DMS53 treated with DMSO at 0.1 percent for 48 hours (cell line): ENCODE measurements at regions not wholly inside any gene's neighbourhood (a gene's known extent, or its start where the extent isn't known, plus 50 kb on each side); places are given as distances from the start of the nearest gene placed in this dataset.

Source experiments
- DNase-seq: peaks from one replicate; lab custom pipeline; 2025; ENCODE audit not compliant: unreplicated experiment; lab: John Stamatoyannopoulos, UW

DNA sequence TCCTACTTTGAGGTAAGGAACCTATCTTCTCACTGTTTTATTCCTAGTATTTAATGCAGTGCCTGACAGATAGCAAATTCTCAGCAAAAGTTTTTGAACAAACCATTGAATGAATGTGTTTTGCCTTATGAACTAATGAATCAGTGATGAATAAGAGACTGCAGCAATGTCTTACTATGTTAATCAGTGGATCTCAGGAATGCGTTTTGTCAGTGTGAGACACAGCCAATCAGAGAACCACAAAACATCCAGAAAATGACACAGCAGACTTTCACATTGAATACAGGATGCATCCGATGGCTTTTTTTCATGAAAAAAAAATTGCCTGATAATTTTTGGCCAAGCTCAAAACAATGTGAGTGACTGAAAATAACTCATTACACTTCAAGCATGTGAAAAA lies 270.5 kb downstream of the BMP2 start:
- no peak for DNase-seq

DNA sequence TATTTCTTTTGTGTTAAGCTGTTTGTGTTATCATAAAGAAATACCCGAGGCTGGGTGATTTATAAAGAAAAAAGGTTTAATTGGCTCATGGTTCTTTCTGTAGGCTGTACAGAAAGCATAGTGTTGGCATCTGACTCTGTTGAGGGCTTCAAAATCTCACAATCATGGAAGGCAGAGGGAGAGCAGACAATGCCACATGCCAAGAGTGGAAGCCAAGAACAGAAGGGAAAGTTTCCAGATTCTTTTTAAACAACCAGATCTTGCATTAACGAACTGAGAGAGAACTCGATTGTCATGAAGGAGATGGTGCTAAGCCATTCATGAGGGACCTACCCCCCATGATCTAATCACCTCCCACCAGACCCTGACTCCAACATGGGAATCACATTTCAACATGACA lies 290.1 kb downstream of the BMP2 start:
- no peak for DNase-seq

DNA sequence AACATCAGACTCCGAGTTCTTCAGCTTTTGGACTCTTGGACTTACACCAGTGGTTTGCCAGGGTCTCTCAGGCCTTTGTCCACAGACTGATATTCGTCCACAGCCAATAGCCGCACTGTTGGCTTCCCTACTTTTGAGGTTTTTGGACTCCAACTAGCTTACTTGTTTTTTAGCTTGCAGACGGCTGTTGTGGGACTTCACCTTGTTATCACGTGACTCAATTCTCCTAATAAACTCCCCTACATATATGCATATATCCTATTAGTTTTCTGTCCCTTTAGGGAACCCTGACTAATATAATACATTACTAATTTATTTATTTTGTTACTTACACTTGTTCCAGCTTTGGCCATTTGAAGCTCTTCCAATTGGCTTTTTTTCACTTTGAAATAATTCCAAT lies 311.3 kb downstream of the BMP2 start:
- no peak for DNase-seq

DNA sequence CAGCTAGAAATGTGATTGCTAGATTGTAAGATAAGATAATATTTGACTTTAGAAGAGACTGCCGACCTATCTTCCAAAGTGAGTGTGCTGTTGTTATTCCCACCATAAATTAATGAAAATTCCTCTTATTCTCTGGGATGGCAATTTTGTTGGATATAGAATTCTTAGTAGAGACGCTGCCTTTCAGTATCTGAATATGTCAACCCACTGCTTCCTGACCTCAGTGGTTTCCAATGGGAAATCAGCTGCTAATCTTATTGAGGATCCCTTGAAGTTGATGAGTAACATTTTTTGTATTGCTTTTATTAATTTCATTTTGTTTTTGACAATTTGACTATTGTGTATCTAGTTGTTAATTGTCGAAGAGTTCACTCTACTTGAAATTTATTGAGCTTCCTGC lies 313.0 kb downstream of the BMP2 start:
- no peak for DNase-seq

DNA sequence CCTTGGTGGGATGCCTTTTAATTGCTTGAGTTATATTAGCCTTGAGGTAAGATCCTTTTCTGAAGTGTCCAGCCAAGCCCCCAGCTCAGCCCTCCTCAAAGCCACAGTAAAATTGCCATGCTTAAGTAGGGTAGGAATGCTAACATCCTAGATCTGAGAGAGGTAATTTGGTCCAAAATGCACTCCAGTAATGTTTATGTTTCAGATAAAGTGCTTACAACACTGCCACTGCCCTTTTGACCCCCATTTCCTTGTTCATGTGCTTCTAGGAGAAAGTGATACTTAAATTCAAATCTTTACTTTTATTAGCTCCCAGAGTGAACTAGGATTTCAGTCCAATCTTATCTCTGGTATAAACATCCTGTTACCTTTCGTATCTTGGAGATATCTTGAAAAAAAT lies 318.0 kb downstream of the BMP2 start:
- no peak for DNase-seq

DNA sequence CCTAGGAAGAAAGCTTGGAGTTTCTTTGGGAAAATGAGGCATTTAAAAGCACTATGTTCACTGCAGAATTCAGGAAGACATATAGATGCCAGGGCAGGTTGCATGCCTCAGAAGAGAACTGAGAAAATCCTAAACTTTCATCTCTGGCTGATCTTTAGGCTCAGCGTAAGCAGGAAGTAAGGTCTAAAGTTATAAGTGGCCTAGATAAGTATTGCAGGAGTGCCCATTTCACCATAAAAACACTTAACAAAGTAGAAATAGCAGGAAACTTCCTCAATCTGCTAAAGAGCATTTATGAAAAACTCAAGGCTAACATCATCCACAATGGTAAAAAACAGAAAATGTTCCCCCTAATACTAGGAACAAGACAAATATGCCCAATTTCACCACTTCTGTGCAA lies 320.3 kb downstream of the BMP2 start:
- DNase-seq: no peak

DNA sequence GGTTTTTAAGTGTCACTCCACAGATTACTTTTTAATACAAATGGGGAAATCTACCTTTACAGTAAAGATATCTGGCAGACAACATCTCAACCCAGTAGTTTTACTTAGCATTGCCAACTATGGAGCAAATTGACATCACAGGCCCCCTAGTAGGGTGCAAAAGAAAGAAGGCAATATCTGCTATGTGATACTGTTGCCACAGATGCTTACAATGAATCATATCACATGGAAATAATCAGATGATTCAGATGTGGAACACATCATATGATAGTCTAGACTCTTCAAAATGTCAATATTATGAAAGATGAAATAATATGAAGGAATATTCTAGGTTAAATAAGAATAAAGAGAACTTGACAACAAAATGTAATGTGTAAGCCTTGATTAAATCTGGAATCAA lies 322.5 kb downstream of the BMP2 start:
- DNase-seq: no peak

DNA sequence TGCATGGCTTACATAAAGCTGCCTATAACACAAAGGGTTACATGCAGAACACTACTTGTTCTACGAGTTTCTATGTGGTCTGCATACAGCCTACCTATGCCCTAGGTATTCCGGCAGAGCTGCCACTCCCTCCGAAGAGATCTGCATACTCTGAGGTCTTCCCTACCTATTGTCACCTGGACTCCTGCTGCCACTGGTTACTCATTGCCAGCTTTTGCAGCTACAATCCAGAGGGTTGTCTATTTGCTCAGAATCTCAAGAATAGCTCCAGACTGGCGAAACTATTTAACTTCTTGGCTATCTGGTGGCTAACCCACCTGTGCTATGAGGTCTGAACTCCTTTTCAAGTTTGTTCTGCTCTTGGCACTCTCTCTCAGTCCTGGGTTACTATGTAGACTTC lies 323.3 kb downstream of the BMP2 start:
- DNase-seq: peak; percentile 51

DNA sequence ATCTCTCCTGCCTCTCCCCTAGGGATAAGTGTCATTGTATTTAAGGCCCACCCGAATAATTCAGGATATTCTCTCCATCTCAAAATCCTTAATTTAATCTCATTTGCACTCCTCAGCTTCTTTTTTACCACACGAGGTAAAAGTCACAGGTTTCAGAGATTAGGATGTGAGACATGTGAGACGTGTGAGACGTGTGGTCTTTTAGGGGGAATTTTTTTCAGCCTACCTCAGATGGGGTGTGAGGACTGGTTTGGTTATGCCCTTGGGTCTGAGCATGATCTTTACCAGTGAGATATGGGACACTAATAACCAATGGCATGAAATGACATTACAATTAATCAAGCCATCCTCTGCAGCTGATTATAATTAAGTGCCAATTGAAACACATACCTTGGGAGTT lies 324.2 kb downstream of the BMP2 start:
- DNase-seq: no peak

DNA sequence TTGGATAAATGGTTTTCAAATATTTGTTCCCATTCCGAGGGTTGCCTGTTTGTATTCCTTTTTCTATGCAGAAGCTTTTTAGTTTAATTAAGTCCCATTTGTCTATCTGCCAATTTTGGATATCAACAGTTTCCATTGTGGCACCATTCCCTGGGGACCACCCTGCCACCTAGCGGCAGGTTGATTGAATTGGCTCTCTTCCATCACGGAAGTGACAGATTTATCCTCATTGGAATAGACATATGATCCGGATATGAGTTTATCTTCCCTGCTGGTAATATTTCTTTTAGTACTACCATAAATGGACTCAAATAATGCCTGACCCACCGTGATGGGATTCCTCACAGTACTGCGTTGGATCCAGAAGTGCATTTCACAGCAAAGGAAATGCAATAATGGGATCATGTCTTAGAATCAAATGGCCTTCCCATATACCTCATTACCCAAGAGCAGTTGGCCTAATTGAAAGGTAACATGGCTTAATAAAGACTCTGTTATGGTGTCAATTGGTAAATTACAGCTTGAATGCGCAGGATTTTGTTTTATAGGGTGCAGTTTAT lies 327.0 kb downstream of the BMP2 start:
- peak; percentile 60 for DNase-seq

DNA sequence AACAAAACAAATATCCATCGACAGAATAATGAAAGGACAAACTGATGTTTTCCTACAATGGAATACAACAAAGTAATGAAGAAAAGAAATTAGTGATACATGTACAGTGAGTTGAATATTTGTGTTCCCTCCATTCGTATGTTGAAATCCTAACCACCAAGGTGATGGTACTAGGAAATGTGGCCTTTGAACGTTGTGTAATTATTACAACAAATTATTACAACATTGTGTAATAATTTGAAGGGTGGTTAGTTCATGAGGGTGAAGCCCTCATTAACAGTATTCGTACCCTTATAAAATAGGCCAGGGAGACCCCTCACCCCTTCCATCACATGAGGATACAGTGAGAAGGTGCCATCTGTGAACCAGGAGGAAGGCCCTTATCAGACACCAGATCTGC lies 339.4 kb downstream of the BMP2 start:
- no peak for DNase-seq

DNA sequence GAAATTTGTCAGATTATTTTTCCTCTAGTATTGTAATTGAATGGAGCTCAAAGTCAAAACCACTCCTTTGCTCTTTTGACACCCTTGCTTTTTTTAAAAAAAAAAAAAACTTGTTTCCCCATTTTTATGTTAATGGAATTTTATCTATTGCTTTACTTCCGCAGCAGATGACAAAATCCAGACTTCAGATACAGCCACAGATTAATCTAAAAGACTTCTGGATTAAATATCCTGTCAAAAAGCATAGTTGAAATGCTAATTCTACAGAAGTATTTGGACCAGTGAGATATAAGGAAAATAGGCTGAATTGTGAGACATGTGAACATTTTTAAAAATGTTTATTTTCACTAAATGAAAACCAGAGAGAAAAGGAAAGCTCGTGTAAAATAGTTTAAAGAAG lies 341.4 kb downstream of the BMP2 start:
- no peak for DNase-seq

DNA sequence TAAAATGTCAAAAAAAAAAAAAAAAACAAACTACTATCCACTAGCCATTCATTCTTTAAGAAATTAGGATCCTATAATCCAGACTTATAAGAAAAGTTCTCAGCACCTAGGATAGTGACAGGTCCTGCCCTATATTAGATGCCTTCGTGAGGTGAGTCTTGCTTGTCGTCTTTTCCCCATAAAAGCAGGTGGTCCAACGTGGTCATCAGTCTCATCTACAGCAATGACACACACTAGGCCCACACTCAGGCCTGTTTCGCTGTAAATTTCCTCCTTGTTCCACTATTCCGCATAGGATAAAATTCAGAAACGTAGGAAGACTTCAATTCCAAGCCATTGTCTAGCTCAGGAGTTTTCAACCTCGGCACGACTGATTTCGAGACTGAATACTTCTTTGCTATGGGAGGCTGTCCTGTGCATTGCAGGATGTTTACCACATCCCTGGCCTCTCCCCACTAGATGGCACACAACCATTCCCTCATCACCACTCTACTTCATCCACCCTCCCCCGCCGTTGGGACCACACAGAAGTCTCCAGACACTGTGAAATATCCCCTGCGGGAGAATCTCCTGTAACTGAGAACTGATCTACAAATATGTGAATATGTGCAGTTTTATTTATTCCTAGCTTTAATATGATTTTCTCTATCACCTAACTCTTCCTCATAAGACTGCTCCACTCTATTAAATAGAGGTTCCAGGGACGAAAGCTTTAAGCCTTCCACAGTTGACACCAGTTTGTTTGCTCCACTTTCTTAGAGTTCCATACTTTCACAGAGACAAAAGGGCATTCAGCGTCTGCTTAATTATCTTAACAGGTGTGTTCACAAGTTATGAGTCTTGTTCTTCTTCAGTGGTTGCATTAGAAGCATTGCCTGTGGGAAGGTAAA lies 346.3 kb downstream of the BMP2 start:
- peak; percentile 39 for DNase-seq

DNA sequence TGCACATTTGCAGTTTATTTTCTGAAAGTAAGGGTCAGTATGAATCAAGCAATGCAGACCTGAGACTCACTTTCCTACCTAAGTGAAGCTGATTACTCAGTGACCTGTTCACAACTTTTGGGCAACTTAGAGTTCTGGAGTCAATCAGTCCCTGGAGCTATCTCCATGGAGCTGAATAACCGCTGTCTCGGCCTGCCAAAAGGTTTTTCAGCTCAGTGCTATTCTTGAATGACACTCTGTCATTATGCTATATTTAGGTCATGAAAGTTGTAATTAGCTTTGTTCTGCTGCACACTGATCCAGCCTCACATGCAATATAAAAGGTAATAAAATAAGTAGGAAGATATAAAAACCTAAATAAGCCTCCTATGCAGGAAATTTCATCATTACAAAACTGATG lies 356.0 kb downstream of the BMP2 start:
- DNase-seq: no peak

DNA sequence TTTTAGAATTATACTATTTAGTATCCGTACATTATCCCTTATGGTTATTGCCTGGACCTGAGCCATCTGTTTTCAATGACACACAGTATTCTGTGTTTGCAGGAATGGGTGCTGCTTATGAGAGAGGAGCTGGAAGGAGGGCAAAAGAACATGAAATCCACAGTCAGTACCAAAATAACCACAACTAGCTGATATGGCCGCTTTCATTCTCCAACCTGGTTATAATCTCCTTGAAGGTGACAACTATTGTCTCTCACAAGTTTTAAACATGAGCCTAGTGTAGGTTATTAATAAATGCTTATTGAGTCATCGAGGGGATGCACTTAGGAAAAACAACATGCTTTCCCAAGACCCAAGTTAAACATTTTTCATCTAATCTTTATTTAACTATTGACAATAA lies 356.6 kb downstream of the BMP2 start:
- no peak for DNase-seq

DNA sequence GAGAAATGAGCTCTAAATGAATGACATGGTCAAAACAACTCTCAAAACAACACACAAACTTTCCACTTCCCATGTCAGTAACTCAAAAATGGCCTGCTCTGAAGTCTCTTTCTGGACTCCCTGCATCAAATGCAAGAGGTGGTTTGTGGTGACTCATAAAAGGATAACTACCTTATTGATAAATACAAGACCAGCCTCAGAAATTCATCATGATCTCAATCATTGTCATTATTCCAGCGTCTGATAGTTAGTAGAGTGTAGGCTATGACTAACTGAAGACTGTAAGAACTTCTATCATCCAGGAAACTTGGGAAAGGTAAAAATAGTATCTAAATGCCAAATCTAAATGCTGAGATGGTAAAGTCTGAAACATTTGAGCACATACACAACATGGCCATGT lies 369.4 kb downstream of the BMP2 start:
- no peak for DNase-seq

DNA sequence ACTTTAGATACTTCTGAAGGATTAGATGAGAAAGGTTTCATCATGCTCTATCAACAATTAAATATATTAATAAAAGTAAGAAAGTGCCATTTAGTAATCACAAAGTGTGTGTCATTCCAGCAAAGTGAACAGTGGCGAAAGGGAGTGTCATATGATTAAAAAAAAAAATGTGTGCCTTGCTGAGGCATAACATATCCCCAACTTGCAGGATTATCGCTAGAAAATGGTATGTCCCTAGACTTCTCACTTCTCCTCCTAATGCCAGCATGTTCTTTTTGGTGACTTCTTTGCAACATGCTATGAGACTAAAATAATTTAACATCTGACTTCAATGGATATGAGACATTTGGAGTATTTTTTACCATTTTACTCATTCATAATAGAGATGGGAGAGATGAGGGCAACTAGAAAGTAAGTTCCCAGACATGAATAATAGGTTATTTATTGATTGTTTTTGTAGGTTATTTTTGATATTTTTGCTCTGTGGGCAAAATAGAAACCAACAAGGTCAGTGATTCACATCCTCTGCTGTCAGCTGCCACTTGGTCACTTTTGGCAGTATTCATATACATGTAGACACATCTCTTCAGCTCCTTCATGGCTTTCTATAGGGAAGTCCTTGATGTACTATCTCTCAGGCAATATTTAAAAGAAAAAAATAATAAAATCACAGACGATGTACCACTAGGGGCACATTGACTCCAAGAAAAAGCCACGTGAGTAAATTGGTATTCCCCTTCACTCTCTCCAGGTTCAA lies 370.1 kb downstream of the BMP2 start:
- DNase-seq: no peak

DNA sequence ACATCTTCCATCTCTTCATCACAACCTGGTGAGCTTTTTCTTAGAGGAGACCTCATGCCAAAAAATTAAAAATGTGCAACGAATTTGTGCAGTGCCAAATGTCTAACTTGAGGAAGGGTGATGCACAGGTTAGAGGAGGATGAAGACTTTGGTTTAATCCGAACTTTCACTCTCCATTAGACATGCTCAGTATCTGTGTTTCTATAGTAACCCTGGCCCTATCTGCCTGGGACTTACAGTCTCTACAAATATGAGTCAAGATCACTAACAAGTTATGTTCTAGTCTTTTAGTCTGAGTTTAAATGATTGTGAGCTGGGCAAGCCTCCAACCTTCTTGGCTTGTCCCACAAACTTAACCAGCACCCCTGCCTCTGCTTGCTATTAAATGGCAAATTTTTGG lies 377.0 kb downstream of the BMP2 start:
- no peak for DNase-seq

DNA sequence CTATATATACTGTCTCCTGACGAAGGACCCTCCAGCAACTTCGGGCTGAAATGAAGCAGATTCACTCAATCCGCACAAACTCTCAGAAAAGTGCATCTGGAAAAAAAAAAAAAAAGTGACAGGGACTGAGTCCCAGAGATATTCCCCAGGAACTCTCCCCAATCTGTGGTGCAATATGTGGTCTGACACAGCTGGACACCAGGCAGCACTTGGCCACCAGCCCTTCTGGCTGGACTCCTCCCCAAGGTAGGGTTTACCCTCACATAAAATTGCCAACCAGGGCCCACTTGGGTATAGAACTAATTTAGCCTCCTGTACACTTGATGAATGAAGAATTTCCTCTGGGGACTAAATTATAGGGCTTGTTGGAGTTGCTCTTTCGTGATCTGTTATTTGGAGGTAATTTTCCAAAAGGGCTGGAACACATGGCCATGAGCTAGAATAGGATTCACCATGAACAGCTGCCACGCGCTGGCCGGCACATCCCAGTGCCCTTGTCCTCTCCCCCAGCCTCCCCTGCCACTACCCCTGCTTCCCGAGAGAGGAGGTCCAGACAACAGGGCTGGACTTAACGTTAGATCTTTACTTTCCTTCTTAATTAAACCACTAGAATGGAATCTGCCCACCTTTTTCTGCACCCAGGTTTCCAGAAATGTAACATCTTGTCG lies 379.2 kb downstream of the BMP2 start:
- no peak for DNase-seq

DNA sequence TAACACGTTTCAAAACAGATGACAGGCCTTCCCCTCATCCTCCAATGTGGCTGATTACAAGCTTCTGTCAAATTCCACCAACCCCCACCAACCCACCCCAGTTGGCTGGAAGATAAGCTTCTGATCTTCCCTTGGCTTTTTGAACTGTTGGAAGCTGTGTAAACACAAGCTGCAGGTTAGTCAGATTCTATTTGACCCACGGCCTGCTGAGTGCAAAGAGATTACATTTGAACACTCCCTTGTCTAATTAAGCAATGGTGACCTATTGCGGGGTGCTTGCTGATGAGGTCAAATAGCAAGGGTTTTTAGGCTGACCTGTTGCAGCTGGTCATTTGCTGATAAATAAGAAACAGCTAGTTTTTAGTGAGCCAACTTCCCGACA lies 379.7 kb downstream of the BMP2 start:
- DNase-seq: no peak

DNA sequence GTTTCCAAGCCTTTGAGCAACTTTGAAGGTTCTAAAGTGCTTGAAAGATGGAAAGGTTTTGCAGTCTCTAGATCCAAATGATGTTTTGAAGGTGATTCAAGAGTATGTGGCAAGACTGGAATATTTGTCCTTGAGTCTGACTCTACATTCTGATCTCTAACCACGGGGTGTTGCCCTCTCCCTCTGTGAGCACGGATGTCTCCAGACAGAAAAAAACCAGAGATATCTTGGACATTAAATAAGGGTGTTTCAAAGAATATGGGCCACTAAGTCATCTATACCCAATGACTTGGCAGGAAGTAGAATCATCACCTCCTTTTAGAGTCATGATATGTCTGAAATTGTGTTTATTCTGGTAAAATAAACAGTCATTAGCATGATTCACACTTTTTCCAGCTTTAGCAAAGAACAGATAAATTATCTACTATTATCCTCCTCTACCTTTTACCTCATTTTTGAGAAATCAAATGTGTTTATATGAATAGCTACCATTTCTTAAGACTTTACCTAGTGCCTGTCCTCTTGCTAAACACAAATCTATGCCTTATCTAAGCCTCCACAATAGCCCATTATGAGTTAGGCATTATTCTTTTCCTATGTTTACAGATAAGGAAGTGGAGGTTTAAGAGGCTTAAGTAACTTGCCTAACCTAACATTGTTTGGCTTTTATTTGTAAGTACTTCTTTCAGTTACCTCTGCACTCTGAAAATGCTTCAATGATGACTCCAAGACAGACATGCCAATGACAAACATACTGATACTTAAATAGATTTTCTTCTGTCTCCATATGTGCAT lies 384.4 kb downstream of the BMP2 start:
- DNase-seq: peak; percentile 8
